ENCODE measurements at regions not wholly inside any gene's neighbourhood (a gene's known extent, or its start where the extent isn't known, plus 50 kb on each side); places are given as distances from the start of the nearest gene placed in this dataset.

- intact Hi-C loops (cut with DNase I): no loop called here
- Histone ChIP-seq H3K4me3 (no peak overlapping the region), H3K27me3 (no peaks in the 10 kb centered on the region), H3K36me3 (no peaks in the 10 kb centered on the region), H3K4me1 (ENCODE audit: insufficient read depth) (no peaks in the 10 kb centered on the region), H3K27ac (no peak overlapping the region), H3K9me3 (no peaks in the 10 kb centered on the region)
- WGBS, 3 donors: 87 to 90% (median 89%) methylated on average over 3 of the region's 3 CpGs
- DNase-seq: no peak
- TF ChIP-seq POLR2A (IDR thresholded peaks at IDR 0.05) (no peak), EP300 (IDR thresholded peaks at IDR 0.05) (no peak)
- TF ChIP-seq, protein P1, sequence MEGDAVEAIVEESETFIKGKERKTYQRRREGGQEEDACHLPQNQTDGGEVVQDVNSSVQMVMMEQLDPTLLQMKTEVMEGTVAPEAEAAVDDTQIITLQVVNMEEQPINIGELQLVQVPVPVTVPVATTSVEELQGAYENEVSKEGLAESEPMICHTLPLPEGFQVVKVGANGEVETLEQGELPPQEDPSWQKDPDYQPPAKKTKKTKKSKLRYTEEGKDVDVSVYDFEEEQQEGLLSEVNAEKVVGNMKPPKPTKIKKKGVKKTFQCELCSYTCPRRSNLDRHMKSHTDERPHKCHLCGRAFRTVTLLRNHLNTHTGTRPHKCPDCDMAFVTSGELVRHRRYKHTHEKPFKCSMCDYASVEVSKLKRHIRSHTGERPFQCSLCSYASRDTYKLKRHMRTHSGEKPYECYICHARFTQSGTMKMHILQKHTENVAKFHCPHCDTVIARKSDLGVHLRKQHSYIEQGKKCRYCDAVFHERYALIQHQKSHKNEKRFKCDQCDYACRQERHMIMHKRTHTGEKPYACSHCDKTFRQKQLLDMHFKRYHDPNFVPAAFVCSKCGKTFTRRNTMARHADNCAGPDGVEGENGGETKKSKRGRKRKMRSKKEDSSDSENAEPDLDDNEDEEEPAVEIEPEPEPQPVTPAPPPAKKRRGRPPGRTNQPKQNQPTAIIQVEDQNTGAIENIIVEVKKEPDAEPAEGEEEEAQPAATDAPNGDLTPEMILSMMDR (IDR thresholded peaks at IDR 0.05): no peak
Measured at GRCh38 chr7:140283472-140283871, 106.7 kb upstream of the KDM7A start.

DNA sequence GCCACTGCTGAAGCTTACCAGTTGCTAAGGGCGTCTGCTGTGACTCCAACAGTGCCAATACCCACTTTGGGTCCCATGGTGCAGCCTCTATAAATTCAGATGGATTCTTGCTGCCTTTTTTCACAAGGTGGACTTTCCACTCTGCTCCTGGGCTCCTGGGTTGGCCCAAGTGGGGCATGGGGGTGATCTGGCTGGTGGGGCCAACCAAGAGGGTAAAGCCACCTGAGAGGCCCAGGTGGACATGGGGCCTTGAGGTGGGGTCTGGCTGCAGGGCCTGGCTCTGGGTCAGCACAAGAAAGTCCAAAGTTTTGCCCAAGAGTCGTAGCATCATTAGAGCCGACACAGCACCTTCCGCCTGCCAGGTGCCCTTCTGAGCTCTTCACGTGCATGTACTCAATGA lies 105.2 kb upstream of the KDM7A start:
- DNase-seq: no peak
- Histone ChIP-seq H3K4me3 (no peak overlapping the region), H3K27ac (no peak overlapping the region), H3K9me3 (no peaks in the 10 kb centered on the region), H3K4me1 (ENCODE audit: insufficient read depth) (no peaks in the 10 kb centered on the region), H3K36me3 (no peaks in the 10 kb centered on the region), H3K27me3 (no peaks in the 10 kb centered on the region)
- intact Hi-C loops (cut with DNase I): no loop called here
- TF ChIP-seq, protein P1 (IDR thresholded peaks at IDR 0.05): no peak
- TF ChIP-seq POLR2A (IDR thresholded peaks at IDR 0.05): no peak
- no peak for TF ChIP-seq EP300 (IDR thresholded peaks at IDR 0.05)
- 81 to 87% (median 86%) methylated on average over 5 of the region's 5 CpGs for WGBS, 3 donors

DNA sequence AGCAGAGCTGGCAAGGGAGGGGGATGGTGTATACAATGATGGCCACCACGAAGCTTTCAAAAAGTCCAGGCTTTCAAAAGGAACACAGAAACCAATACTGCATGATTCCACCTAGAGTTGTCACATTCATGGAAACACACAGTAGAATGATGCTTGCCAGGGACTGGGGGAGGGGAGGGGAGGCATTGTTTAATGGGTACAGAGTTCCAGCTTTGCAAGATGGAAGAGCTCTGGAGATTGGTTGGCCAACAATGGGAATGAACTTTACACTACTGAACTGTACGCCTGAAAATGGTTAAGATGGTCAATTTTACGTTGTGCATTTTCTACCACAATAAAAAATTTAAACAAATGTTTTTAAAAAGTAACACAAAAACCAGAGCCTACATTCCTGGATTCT lies 104.5 kb upstream of the KDM7A start:
- no peaks in the 10 kb centered on the region for H3K9me3 ChIP-seq
- DNase-seq: no peak
- no peaks in the 10 kb centered on the region for H3K27me3 ChIP-seq
- 63 to 83% (median 76%) methylated on average over 3 of the region's 3 CpGs for WGBS, 3 donors
- intact Hi-C loops (cut with DNase I): no loop called here
- no peaks in the 10 kb centered on the region for H3K4me1 ChIP-seq (ENCODE audit: insufficient read depth)
- no peak overlapping the region for H3K4me3 ChIP-seq
- no peak overlapping the region for H3K27ac ChIP-seq
- H3K36me3 ChIP-seq: no peaks in the 10 kb centered on the region
- TF ChIP-seq POLR2A (IDR thresholded peaks at IDR 0.05): no peak
- TF ChIP-seq, protein P1 (IDR thresholded peaks at IDR 0.05): no peak
- TF ChIP-seq EP300 (IDR thresholded peaks at IDR 0.05): no peak

DNA sequence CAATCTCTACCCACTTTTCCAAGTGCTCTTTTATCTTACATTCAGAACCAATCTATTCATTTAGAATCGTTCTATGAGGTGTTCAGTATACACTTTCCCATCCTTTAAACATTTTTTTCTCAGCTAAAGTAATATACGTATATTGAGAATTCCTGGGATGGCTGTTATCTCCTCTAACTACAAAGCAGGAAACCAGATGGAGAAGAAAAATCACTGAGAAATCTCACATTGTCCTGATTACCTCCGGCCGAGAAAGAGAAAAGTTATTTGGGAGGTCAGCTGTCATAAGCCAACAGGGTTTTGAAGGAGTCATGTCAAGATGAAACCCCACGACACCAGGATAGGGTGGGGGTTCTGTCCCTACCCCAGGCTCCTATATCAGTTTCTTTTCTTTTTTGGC lies 99.2 kb upstream of the KDM7A start:
- Histone ChIP-seq H3K4me3 (no peak overlapping the region), H3K4me1 (ENCODE audit: insufficient read depth) (peaks cover 2% of the 10 kb centered on the region), H3K36me3 (no peaks in the 10 kb centered on the region), H3K27me3 (no peaks in the 10 kb centered on the region), H3K9me3 (no peaks in the 10 kb centered on the region), H3K27ac (no peak overlapping the region)
- TF ChIP-seq POLR2A (IDR thresholded peaks at IDR 0.05) (no peak), EP300 (IDR thresholded peaks at IDR 0.05) (no peak)
- TF ChIP-seq, protein P1 (IDR thresholded peaks at IDR 0.05): no peak
- no peak for DNase-seq
- WGBS, 3 donors: 26 to 33% (median 28%) methylated on average over 5 of the region's 5 CpGs
- intact Hi-C loops (cut with DNase I): no loop called here

All from ovary (tissue), 7 donors.